ENCODE measurements at regions not wholly inside any gene's neighbourhood (a gene's known extent, or its start where the extent isn't known, plus 50 kb on each side); places are given as distances from the start of the nearest gene placed in this dataset.

GRCh38 chr19:30651691-30652090 lies 279.5 kb downstream of the ZNF536 start:
- TF ChIP-seq CTCF (IDR thresholded peaks at IDR 0.05; ENCODE audit: poor library complexity) = no peak
- no peak for TF ChIP-seq EZH2phosphoT487 (IDR thresholded peaks at IDR 0.05; ENCODE audit: low read depth, severe bottlenecking, unreplicated experiment)
- no peak for TF ChIP-seq EZH2 (IDR thresholded peaks at IDR 0.05; ENCODE audit: borderline replicate concordance)

Data from hepatocyte (in vitro differentiated cells).